SH-SY5Y (cell line): ENCODE measurements at regions not wholly inside any gene's neighbourhood (a gene's known extent, or its start where the extent isn't known, plus 50 kb on each side); places are given as distances from the start of the nearest gene placed in this dataset.

ENCODE experiments used
- GATA2 ChIP-seq: IDR thresholded peaks from 2 replicates; pipeline ENCODE4 v1.6.1; 2011; ENCODE audit warnings: mild to moderate bottlenecking, low read depth, low read length
- GATA3 ChIP-seq: IDR thresholded peaks from 2 replicates; pipeline ENCODE4 v1.6.1; 2011; ENCODE audit warnings: low read depth, mild to moderate bottlenecking, low read length, moderate library complexity

DNA sequence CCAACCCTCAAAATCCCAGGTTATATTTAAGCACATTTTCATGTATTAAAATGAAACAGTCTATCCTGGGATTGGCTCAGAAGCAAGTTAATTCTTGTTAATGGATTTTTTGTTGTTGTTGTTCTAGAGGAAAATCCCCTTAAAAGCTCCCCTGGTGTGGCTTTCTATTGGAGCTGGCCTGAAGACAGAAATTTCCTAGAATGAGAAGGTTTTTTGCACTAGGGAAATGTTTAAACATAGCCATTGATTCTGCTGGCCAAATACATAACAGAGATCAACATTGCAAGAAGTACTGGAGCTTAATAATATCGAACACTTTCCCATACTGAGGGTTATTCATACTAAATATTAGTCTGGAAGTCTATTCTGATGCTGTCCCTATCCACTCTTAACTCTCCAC is 148.8 kb upstream of the PCDH18 start:
- no peak for TF ChIP-seq GATA3
- no peak for TF ChIP-seq GATA2

DNA sequence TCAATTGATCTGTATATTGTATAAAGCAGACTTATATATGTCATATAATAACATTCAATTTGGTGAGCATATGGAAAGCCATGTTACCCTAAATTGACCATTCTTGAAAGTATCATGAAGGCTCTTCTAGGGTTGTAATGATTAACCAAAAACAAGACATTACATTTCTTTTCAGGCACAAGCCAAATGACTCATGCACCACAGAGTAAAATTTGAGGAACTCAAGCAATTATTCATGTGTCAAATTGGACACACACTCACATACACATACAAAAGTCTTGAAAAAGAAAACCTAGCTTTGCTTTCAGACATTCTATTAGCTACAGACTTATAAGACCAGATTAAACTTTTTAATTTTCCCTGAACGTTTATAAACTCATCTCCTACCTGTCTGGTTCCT is 146.5 kb upstream of the PCDH18 start:
- TF ChIP-seq GATA2 = no peak
- TF ChIP-seq GATA3 = no peak

- no peak for TF ChIP-seq GATA3
- TF ChIP-seq GATA2 = no peak
Measured at GRCh38 chr4:137677863-137678262, 145.6 kb upstream of the PCDH18 start.

GRCh38 chr4:137676357-137676998 is 144.2 kb upstream of the PCDH18 start:
- TF ChIP-seq GATA2 (no peak), GATA3 (no peak)

GRCh38 chr4:137674066-137674465 is 141.8 kb upstream of the PCDH18 start:
- TF ChIP-seq GATA2 = no peak
- TF ChIP-seq GATA3 = no peak

DNA sequence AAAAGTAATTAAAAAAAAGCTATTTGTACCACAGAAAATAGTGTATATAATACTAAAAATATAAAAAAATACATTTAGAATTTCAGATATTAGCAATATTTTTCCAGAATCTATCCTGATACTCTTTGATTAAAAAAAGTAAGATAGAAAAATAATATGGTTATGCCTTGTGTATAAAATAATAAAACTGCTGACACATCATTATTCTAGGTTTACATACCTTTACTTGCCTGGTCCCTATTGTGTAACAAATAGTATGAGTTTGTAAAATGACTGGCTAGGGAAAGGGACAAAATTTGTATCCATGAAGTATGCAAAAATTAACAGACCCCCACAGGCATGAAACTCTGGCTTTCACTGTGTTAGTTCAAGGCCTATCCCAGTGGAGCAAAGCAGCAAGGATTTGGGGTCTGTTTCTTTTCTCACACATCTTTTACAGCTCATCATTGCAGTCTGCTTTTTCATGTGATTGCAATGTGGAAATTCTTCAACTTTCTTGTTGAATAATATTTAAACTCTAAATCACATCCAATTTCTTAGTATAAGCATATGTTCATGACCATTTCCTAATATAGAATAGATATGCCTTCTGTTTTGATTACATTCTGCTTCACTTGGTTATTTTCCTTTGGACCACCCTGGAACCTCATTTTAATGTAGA is 136.7 kb upstream of the PCDH18 start:
- no peak for TF ChIP-seq GATA3
- no peak for TF ChIP-seq GATA2

GRCh38 chr4:137664416-137664815 is 132.1 kb upstream of the PCDH18 start:
- TF ChIP-seq GATA3 = no peak
- no peak for TF ChIP-seq GATA2

DNA sequence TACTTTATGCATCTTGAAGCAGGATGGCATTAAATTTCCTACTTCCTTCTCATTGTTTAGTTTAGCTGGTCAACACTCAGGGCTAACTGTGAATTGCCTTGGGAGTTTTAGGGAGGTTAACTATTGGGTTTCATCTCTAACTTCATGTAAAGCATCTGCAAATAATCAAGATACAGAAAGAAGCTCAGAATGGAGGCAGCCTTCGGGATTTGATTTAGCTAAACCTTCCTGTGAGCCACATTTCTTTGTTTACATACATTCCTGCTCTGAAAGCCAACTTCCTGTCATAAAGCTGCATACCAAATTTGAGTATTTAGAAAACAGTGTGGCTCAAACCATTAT is 131.7 kb upstream of the PCDH18 start:
- no peak for TF ChIP-seq GATA3
- no peak for TF ChIP-seq GATA2

DNA sequence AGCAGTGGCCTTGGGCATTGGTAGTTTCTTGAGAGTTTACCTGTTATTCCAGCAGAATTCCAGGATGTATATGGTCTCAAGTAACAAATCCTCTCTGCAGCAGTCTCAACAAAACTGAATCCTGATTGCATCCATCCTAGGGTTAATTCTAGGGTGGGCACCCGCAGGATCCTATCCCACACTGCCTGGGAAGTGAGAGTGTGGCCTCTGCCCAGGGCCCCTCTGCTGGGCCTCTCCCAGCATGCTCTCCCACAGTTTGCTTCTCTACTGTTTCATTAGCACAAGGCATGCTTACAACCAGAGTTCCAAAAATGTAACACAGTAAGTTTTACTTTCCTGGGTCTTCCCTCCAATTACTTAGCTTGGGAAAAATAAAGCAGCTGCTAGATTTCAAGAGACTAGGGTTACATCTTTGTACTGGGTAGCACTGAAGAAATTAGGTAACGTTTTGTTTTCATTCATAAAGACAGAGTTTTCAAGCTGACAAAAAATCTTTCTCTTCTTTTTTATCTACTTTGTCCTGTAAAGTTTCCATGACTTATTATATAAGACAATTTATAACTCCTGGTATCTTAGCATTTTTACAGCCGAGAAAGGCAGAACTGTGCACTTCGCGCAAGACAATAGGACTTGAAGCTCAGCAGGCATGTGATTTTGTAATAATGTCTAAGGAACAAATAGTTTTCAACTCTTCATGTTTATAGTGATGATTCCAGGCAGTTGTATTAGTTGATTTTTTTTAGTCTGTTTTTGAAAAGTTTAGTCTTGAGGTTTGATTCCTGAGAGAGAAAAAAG is 131.2 kb upstream of the PCDH18 start:
- no peak for TF ChIP-seq GATA3
- no peak for TF ChIP-seq GATA2

- TF ChIP-seq GATA3 (no peak), GATA2 (no peak)
Measured at GRCh38 chr4:137661693-137662092, 129.4 kb upstream of the PCDH18 start.

DNA sequence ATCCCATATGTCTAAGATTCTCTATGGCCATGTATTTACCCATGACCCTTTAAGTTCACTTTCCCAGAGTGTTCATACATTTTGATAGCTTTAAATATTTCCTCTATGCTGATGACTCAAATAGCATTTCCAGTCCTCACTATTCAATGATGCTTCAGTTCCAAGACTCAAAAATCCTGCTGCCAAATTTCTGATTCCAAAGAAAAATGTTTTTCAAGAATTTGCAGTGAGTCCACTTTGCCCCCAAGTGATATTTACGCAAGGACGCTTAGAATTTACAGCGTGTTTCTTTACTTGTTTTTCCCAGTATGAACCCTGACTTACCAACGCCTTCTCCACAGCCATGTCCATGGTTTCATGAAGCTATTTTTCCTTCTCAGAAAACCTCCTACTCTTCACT is 127.9 kb upstream of the PCDH18 start:
- no peak for TF ChIP-seq GATA2

DNA sequence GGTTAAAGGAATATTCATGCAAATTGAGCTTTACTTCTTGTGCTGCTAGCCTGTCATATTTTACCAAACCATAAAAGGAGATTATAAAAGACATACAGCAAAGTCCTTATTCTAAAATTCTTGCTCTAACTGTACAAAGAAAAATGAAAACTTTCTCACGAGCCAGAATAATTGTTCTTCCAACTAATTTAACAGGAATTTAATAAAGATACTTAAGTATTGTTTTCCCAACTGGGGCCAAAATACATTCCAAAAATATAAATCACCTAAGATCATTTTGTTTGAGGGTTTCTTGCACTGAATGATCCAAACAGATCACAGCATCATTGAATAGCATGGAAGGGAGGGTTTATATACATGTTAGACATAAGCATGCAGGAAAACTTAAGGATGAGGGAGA is 127.1 kb upstream of the PCDH18 start:
- TF ChIP-seq GATA3 (no peak), GATA2 (no peak)

DNA sequence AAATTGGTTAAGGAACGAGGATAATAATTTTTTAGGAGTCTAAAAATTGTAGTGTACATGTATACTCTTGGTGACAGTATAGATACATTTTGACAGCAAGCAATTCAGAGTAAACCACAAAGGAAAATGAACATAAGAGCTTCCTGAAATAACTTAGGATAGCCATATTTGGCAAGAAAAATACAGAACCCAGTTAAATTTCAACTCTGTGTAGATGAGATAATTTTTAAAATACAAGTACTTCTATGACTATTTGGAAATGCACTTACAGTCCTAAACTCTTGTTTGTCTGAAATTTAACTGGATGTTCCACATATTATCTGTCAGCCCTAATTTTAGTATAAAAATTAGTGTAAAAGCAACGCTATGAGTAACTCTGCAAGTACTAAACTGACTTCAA is 124.4 kb upstream of the PCDH18 start:
- TF ChIP-seq GATA2 = no peak
- TF ChIP-seq GATA3 = no peak

DNA sequence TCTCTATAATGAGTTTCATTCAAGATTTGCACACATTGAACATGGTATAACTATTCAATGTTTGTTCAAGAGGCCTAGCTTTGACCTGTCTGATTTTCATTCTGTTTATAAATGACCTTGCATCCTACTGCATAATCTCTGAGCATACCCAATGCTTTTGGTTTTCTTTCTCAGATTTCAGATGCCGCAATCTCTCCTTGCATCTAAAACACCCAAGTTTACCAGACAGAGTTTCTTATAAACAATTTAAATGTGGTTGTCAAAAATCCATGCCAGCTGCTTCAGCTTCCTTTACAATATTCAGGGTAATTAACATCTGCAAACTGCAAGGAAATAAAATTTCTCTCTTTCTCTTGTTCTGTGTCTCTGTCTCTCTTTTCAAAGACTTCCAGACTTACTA is 123.0 kb upstream of the PCDH18 start:
- TF ChIP-seq GATA3 (no peak), GATA2 (no peak)

DNA sequence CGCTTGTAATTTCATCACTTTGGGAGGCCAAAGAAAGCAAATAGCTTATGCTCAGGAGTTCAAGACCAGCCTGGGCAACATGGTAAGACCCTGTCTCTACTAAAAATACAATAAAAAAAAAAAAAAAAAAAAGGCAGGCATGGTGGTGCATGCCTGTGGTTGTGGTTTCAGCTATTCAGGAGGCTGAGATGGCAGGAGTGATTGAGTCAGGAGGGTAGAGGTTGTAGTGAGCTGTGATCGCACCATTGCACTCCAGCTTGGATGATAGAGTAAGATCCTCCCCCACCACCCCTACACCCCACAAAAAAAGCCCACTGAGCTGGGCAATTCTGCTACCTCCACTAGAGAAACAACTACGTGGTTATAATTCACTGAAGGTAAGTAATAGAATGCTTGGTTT is 118.8 kb upstream of the PCDH18 start:
- TF ChIP-seq GATA2 = no peak
- no peak for TF ChIP-seq GATA3

GRCh38 chr4:137649711-137650450 is 117.6 kb upstream of the PCDH18 start:
- no peak for TF ChIP-seq GATA2

DNA sequence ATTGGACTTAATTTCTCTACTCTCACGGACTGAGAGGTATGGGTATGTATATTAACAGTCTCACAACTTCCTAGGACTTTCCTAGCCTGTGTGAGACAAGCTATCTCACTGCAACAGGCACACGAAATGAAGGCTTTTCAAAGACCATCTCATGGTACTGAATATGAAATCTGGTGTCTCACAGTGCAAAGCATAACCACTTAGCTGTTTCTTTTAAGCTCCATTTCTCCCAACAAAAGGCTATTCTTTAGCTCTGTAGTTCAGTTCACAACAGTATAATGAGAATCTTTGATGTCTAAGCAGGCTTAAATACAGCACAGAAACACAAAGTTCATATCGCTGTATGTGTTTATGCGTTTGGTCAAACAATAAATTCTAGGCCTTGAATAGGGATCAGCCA is 116.2 kb upstream of the PCDH18 start:
- TF ChIP-seq GATA3 = no peak
- no peak for TF ChIP-seq GATA2
